ENCODE measurements at regions not wholly inside any gene's neighbourhood (a gene's known extent, or its start where the extent isn't known, plus 50 kb on each side); places are given as distances from the start of the nearest gene placed in this dataset.

GRCh38 chr14:29486132-29486531 is 441.5 kb downstream of the PRKD1 start:
- no peak for ATAC-seq
- TF ChIP-seq GLIS3 (CRISPR knock-in tag; IDR thresholded peaks at IDR 0.05) = no peak
- no peak for TF ChIP-seq CSDC2 (CRISPR knock-in tag; IDR thresholded peaks at IDR 0.05)

DNA sequence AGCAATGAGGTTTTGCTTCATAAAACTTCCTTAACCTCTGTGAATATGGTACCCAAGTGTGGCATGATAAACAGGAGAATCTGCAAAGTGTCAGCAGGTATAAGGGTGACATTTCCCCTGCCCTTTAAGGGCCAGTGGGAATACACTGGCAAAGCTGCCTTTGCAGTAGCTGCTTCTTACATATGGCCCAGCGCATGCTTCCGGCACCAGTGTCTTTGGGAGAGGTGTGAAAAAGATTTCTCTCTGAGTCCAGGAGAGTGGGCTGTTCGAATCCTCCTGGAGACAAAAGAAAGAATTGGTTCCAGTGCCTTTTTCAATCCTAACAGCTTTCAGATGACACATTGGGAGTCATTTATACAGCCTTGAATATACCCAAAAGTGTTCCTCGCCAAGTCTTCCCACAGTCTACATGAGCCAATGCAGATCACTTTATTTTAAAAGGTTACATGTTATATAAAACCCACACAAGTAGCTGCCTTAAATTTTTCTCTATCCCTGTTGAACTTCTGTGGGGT is 437.7 kb downstream of the PRKD1 start:
- ATAC-seq = no peak

DNA sequence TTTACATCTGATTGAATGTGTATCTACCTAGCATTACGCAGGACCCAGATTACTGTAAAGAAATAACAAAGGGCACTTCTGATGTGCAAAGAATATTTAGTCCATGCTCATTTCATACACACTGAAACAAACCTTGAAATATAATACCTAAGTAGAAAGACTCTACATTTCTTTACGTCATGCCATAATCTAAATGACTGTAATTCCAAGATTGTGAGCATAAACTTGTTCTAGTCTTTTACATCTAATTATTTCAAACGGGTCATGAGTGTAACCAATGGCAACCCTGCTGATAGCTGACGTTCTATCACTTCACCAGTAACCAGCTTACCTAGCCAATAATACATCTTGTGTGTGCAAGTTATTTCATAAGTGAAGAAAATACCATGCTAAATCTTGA is 433.8 kb downstream of the PRKD1 start:
- ATAC-seq = no peak
- TF ChIP-seq, protein P1, sequence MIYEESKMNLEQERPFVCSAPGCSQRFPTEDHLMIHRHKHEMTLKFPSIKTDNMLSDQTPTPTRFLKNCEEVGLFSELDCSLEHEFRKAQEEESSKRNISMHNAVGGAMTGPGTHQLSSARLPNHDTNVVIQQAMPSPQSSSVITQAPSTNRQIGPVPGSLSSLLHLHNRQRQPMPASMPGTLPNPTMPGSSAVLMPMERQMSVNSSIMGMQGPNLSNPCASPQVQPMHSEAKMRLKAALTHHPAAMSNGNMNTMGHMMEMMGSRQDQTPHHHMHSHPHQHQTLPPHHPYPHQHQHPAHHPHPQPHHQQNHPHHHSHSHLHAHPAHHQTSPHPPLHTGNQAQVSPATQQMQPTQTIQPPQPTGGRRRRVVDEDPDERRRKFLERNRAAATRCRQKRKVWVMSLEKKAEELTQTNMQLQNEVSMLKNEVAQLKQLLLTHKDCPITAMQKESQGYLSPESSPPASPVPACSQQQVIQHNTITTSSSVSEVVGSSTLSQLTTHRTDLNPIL (CRISPR knock-in tag; IDR thresholded peaks at IDR 0.05; ENCODE audit: low read depth) = no peak
- no peak for TF ChIP-seq PPARA (CRISPR knock-in tag; IDR thresholded peaks at IDR 0.05; ENCODE audit: borderline replicate concordance)
- TF ChIP-seq ZNF565 (CRISPR knock-in tag; conservative IDR thresholded peaks at IDR 0.05; ENCODE audit: low read depth) = no peak

More for the DNA sequence above, 437.7 kb downstream of the PRKD1 start:
- TF ChIP-seq OSR1 (CRISPR knock-in tag; IDR thresholded peaks at IDR 0.05) (no peak), ZNF70 (CRISPR knock-in tag; IDR thresholded peaks at IDR 0.05) (no peak), TCF4 (CRISPR knock-in tag; IDR thresholded peaks at IDR 0.05; ENCODE audit: borderline replicate concordance) (no peak), PATZ1 (CRISPR knock-in tag; IDR thresholded peaks at IDR 0.05; ENCODE audit: borderline replicate concordance) (no peak), GLIS3 (CRISPR knock-in tag; IDR thresholded peaks at IDR 0.05) (no peak), ZNF8 (CRISPR knock-in tag; IDR thresholded peaks at IDR 0.05) (no peak), TOX (CRISPR knock-in tag; IDR thresholded peaks at IDR 0.05; ENCODE audit: borderline replicate concordance) (no peak), TSHZ2 (CRISPR knock-in tag; IDR thresholded peaks at IDR 0.05) (no peak), PPARA (CRISPR knock-in tag; IDR thresholded peaks at IDR 0.05; ENCODE audit: borderline replicate concordance) (no peak), ZC3H10 (CRISPR knock-in tag; IDR thresholded peaks at IDR 0.05) (no peak), POU6F1 (CRISPR knock-in tag; IDR thresholded peaks at IDR 0.05; ENCODE audit: borderline replicate concordance, low read depth) (no peak), SNAI2 (CRISPR knock-in tag; IDR thresholded peaks at IDR 0.05) (no peak), ZFP3 (CRISPR knock-in tag; IDR thresholded peaks at IDR 0.05) (no peak), RARB (CRISPR knock-in tag; IDR thresholded peaks at IDR 0.05) (no peak), ZNF565 (CRISPR knock-in tag; conservative IDR thresholded peaks at IDR 0.05; ENCODE audit: low read depth) (no peak)

GRCh38 chr14:29494312-29494711 is 433.3 kb downstream of the PRKD1 start:
- ATAC-seq = no peak

More at GRCh38 chr14:29494312-29494711, 433.3 kb downstream of the PRKD1 start:
- TF ChIP-seq ARNTL (CRISPR knock-in tag; IDR thresholded peaks at IDR 0.05; ENCODE audit: borderline replicate concordance, low read depth) = no peak
- TF ChIP-seq OSR1 (CRISPR knock-in tag; IDR thresholded peaks at IDR 0.05) = no peak
- TF ChIP-seq BACH2 (CRISPR knock-in tag; IDR thresholded peaks at IDR 0.05; ENCODE audit: borderline replicate concordance) = no peak
- no peak for TF ChIP-seq GLIS3 (CRISPR knock-in tag; IDR thresholded peaks at IDR 0.05)
- TF ChIP-seq PPARA (CRISPR knock-in tag; IDR thresholded peaks at IDR 0.05; ENCODE audit: borderline replicate concordance) = no peak
- no peak for TF ChIP-seq ZNF565 (CRISPR knock-in tag; conservative IDR thresholded peaks at IDR 0.05; ENCODE audit: low read depth)
- no peak for TF ChIP-seq TOX (CRISPR knock-in tag; IDR thresholded peaks at IDR 0.05; ENCODE audit: borderline replicate concordance)
- no peak for TF ChIP-seq ZFP3 (CRISPR knock-in tag; IDR thresholded peaks at IDR 0.05)
- TF ChIP-seq TSHZ2 (CRISPR knock-in tag; IDR thresholded peaks at IDR 0.05) = no peak
- TF ChIP-seq SNAI2 (CRISPR knock-in tag; IDR thresholded peaks at IDR 0.05) = no peak
- no peak for TF ChIP-seq PATZ1 (CRISPR knock-in tag; IDR thresholded peaks at IDR 0.05; ENCODE audit: borderline replicate concordance)
- no peak for TF ChIP-seq CSDC2 (CRISPR knock-in tag; IDR thresholded peaks at IDR 0.05)
- TF ChIP-seq ISL1 (CRISPR knock-in tag; IDR thresholded peaks at IDR 0.05) = no peak
- no peak for TF ChIP-seq TCF4 (CRISPR knock-in tag; IDR thresholded peaks at IDR 0.05; ENCODE audit: borderline replicate concordance)
- TF ChIP-seq, protein P1 (CRISPR knock-in tag; IDR thresholded peaks at IDR 0.05; ENCODE audit: low read depth) = no peak
